ENCODE measurements at regions not wholly inside any gene's neighbourhood (a gene's known extent, or its start where the extent isn't known, plus 50 kb on each side); places are given as distances from the start of the nearest gene placed in this dataset.
A peak's percentile ranks its signal among the peaks of the same experiment; 100 is the strongest.

DNA sequence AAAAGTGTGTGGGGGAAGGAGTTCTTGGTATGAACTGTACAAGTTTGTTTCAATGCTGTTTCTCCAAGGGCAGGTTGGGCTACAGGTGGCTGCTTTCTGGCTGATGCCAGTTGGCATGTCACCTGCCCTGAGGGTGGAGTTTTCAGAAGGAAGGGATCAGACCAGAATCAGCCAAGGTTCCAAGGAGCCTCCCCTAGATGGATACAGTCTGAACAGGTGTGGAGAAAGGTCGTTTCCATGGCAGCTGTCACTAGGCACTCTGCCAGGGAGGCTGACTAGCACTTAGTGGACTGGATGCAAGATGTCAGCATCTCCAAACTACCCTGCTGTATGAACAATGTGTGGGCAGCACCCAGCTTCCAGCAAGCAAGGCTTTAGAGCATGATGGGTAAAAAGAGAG is 444.4 kb upstream of the HNRNPA3 start:
- Histone ChIP-seq H3K79me2 (ENCODE audit: insufficient read depth, low read depth, low read length) (no peaks in the 10 kb centered on the region), H3K4me2 (ENCODE audit: low read length) (peak overlapping the region; percentile 43), H3K4me3 (ENCODE audit: low read depth, low read length, poor library complexity, severe bottlenecking) (no peak overlapping the region), H3K9me3 (ENCODE audit: low read length) (peaks cover 31% of the 10 kb centered on the region), H3K27ac (ENCODE audit: low read depth, low read length, poor library complexity, severe bottlenecking) (peak overlapping the region; percentile 71), H3K36me3 (ENCODE audit: insufficient read depth, low read length) (peaks cover 13% of the 10 kb centered on the region), H3K4me1 (ENCODE audit: insufficient read depth, low read length, poor library complexity, severe bottlenecking) (peaks cover 72% of the 10 kb centered on the region), H3K9me2 (ENCODE audit: insufficient read depth, low read length) (no peaks in the 10 kb centered on the region), H4K20me1 (ENCODE audit: insufficient read depth, low read length) (no peaks in the 10 kb centered on the region), H2AFZ (ENCODE audit: low read length) (peak overlapping the region; percentile 73; the same call in 1 of the 2 replicates)
- no peak for TF ChIP-seq EZH2phosphoT487 (IDR thresholded peaks at IDR 0.05; ENCODE audit: borderline replicate concordance, low read depth, low read length)
- TF ChIP-seq, protein P1, sequence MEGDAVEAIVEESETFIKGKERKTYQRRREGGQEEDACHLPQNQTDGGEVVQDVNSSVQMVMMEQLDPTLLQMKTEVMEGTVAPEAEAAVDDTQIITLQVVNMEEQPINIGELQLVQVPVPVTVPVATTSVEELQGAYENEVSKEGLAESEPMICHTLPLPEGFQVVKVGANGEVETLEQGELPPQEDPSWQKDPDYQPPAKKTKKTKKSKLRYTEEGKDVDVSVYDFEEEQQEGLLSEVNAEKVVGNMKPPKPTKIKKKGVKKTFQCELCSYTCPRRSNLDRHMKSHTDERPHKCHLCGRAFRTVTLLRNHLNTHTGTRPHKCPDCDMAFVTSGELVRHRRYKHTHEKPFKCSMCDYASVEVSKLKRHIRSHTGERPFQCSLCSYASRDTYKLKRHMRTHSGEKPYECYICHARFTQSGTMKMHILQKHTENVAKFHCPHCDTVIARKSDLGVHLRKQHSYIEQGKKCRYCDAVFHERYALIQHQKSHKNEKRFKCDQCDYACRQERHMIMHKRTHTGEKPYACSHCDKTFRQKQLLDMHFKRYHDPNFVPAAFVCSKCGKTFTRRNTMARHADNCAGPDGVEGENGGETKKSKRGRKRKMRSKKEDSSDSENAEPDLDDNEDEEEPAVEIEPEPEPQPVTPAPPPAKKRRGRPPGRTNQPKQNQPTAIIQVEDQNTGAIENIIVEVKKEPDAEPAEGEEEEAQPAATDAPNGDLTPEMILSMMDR (conservative IDR thresholded peaks at IDR 0.05; ENCODE audit: low read length), result no peak
- no TSS peak for BruUV-seq (replicated peaks)
- intact Hi-C loops (cut with micrococcal nuclease; ENCODE audit: unreplicated experiment), result no loop called here
- DNase-seq (ENCODE audit: low spot score), result no peak
- CTCF ChIA-PET (ENCODE audit: unreplicated experiment), result no interaction called here
- POLR2A ChIA-PET, result interaction anchor here (0.8 to 1.1 kb wide), 4 partner anchors 11 to 16 kb away, joined by 3 read pairs; no protein-coding TSS in a partner anchor

DNA sequence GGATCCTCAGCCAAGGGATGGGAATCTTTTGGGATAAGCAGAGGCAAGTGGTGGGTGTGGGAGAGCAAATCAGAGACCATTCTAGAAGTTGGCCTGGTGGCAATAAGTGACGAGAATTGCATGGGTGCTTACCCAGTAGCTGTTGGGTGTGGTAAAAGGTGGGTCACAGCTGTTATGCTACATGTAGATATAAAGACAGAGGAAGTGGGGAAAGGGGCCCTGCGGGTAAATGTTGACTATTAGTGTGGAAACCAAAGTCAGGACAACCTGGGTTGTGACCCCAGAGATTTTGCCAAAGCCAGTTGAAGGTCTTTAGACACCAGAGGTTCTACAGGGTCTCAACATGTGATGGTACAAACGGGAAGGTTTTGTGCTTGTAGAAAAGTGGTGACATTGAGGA is 443.6 kb upstream of the HNRNPA3 start:
- intact Hi-C loops (cut with micrococcal nuclease; ENCODE audit: unreplicated experiment), result no loop called here
- POLR2A ChIA-PET, result interaction anchor here (0.8 to 1.3 kb wide), 3 partner anchors 10 to 17 kb away, joined by 3 to 4 read pairs (median 3); no protein-coding TSS in a partner anchor
- H4K20me1 ChIP-seq (ENCODE audit: insufficient read depth, low read length), result no peaks in the 10 kb centered on the region
- H3K79me2 ChIP-seq (ENCODE audit: insufficient read depth, low read depth, low read length), result no peaks in the 10 kb centered on the region
- H3K9me3 ChIP-seq (ENCODE audit: low read length), result peaks cover 39% of the 10 kb centered on the region
- H3K4me1 ChIP-seq (ENCODE audit: insufficient read depth, low read length, poor library complexity, severe bottlenecking), result peaks cover 64% of the 10 kb centered on the region
- no peaks in the 10 kb centered on the region for H3K9me2 ChIP-seq (ENCODE audit: insufficient read depth, low read length)
- H3K4me3 ChIP-seq (ENCODE audit: low read depth, low read length, poor library complexity, severe bottlenecking), result peak overlapping the region; percentile 12
- peak overlapping the region; percentile 73 for H2AFZ ChIP-seq (ENCODE audit: low read length)
- peak; percentile 79 for DNase-seq (ENCODE audit: low spot score)
- peak overlapping the region; percentile 71 for H3K27ac ChIP-seq (ENCODE audit: low read depth, low read length, poor library complexity, severe bottlenecking)
- peak overlapping the region; percentile 43 for H3K4me2 ChIP-seq (ENCODE audit: low read length)
- no peak for TF ChIP-seq EZH2phosphoT487 (IDR thresholded peaks at IDR 0.05; ENCODE audit: borderline replicate concordance, low read depth, low read length)
- TF ChIP-seq, protein P1 (conservative IDR thresholded peaks at IDR 0.05; ENCODE audit: low read length), result no peak
- H3K36me3 ChIP-seq (ENCODE audit: insufficient read depth, low read length), result peaks cover 13% of the 10 kb centered on the region
- CTCF ChIA-PET (ENCODE audit: unreplicated experiment), result no interaction called here
- BruUV-seq (replicated peaks), result no TSS peak

DNA sequence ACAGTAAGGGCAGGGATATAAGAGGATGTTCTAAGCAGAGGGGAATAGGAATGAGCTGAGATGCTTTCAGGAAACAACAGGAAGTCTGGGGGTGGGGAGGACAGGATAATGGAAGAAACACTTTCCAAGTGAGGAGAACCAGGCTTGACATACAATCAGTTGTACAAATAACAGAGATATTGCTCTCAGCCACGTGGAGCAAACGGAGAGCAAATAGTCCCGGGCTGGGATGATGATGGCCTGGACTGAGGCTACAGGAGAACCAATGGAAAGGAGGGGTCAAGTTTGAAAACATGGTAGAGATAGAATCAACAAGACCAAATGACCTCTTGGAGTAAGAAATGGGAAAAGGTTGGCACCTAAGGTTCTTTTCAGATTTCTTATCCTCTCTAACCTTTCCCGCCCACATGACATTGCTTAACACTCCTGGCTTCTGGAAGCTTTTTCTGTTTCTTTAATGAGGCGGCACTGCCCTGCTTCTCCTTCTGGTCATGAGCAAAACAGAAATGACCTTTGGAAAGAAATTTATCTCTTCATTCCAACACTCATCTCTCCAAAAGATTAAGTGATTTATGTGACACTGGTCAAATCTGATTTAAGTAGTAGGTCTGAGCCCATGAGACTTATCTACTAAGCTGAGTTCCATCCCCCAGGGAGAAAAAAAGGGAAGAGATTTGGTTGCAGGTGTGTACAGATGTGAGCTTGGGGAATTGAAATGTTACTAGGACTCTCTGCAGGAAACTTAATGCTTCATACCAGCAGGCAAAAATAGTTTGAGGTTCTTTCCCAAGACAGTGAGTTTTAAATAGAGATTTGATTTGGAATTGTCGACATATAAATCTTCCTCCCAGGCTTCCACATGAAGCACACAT is 442.9 kb upstream of the HNRNPA3 start:
- Histone ChIP-seq H3K4me1 (ENCODE audit: insufficient read depth, low read length, poor library complexity, severe bottlenecking) (peaks cover 57% of the 10 kb centered on the region), H2AFZ (ENCODE audit: low read length) (peak overlapping the region; percentile 73), H3K9me2 (ENCODE audit: insufficient read depth, low read length) (no peaks in the 10 kb centered on the region), H3K27ac (ENCODE audit: low read depth, low read length, poor library complexity, severe bottlenecking) (peak overlapping the region; percentile 71), H3K4me2 (ENCODE audit: low read length) (peak overlapping the region; percentile 43), H4K20me1 (ENCODE audit: insufficient read depth, low read length) (no peaks in the 10 kb centered on the region), H3K79me2 (ENCODE audit: insufficient read depth, low read depth, low read length) (no peaks in the 10 kb centered on the region), H3K4me3 (ENCODE audit: low read depth, low read length, poor library complexity, severe bottlenecking) (peak overlapping the region; percentile 12), H3K36me3 (ENCODE audit: insufficient read depth, low read length) (peaks cover 13% of the 10 kb centered on the region), H3K9me3 (ENCODE audit: low read length) (peaks cover 46% of the 10 kb centered on the region)
- ChIA-PET CTCF (ENCODE audit: unreplicated experiment) (no interaction called here), POLR2A (interaction anchor here (1.3 to 1.8 kb wide), 2 partner anchors 8 to 12 kb away, joined by 4 to 5 read pairs; no protein-coding TSS in a partner anchor)
- TF ChIP-seq, protein P1 (conservative IDR thresholded peaks at IDR 0.05; ENCODE audit: low read length), result no peak
- no peak for TF ChIP-seq EZH2phosphoT487 (IDR thresholded peaks at IDR 0.05; ENCODE audit: borderline replicate concordance, low read depth, low read length)
- no TSS peak for BruUV-seq (replicated peaks)
- peak; percentile 77 for DNase-seq (ENCODE audit: low spot score)
- intact Hi-C loops (cut with micrococcal nuclease; ENCODE audit: unreplicated experiment), result no loop called here
